Spleen (tissue), 7 donors: ENCODE measurements at regions not wholly inside any gene's neighbourhood (a gene's known extent, or its start where the extent isn't known, plus 50 kb on each side); places are given as distances from the start of the nearest gene placed in this dataset.
"Not testable (repeated sequence)": the region's sequence is repeated elsewhere in the genome, so short reads cannot be mapped to it uniquely, and the experiment has no call there.

Experiments
- POLR2A ChIP-seq, 3 donors: fragments of 450-650 bp; IDR thresholded peaks; one replicate each; pipeline ENCODE4 v1.5.1; 2017; ENCODE audit warnings: antibody characterized with exemption in 3 of 3, mild to moderate bottlenecking in 1 of 3
- POLR2AphosphoS5 ChIP-seq, 3 donors: sonication (generic); formaldehyde crosslinking; IDR thresholded peaks; one replicate each; pipeline ENCODE4 v1.5.1; 2017; ENCODE audit warnings: antibody characterized with exemption in 3 of 3
- TF ChIP-seq, protein P1 (sequence below), 11 experiments: fragments of 200-600 bp in 7 of 11; fragments of 450-650 bp in 4 of 11; sonication (generic) in 4 of 11; IDR thresholded peaks in 8 of 11; conservative IDR thresholded peaks in 3 of 11; 1 replicate in 7 of 11; 2 replicates in 4 of 11; pipeline versions ENCODE4 v1.4.0 to v1.8.0; 2016 to 2021; ENCODE audit warnings: antibody characterized with exemption in 11 of 11, inconsistent platforms in 4 of 11, mild to moderate bottlenecking in 1 of 11
- donor health status: DM: no; HTN: no; CAD: no; lungs with moderate emphysema.
- donor health status: DM: no; HTN: no; CAD: no.
- donor health status: DM: no; HTN: no; CAD: no.

GRCh38 chr1:100602028-100602427, 64.1 kb downstream of the GPR88 start:
- not testable (repeated sequence) for TF ChIP-seq POLR2A, POLR2AphosphoS5 (IDR thresholded peaks at IDR 0.05)
- TF ChIP-seq, protein P1, sequence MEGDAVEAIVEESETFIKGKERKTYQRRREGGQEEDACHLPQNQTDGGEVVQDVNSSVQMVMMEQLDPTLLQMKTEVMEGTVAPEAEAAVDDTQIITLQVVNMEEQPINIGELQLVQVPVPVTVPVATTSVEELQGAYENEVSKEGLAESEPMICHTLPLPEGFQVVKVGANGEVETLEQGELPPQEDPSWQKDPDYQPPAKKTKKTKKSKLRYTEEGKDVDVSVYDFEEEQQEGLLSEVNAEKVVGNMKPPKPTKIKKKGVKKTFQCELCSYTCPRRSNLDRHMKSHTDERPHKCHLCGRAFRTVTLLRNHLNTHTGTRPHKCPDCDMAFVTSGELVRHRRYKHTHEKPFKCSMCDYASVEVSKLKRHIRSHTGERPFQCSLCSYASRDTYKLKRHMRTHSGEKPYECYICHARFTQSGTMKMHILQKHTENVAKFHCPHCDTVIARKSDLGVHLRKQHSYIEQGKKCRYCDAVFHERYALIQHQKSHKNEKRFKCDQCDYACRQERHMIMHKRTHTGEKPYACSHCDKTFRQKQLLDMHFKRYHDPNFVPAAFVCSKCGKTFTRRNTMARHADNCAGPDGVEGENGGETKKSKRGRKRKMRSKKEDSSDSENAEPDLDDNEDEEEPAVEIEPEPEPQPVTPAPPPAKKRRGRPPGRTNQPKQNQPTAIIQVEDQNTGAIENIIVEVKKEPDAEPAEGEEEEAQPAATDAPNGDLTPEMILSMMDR (IDR thresholded peaks at IDR 0.05 in 8 of 11, conservative IDR thresholded peaks at IDR 0.05 in 3 of 11) = not testable (repeated sequence)
